HepG2 (cell line): ENCODE measurements at regions not wholly inside any gene's neighbourhood (a gene's known extent, or its start where the extent isn't known, plus 50 kb on each side); places are given as distances from the start of the nearest gene placed in this dataset.

Source experiments
- ARID5B ChIP-seq: IDR thresholded peaks from 2 replicates; pipeline ENCODE4 v1.4.0; 2020; ENCODE audit warnings: mild to moderate bottlenecking, missing genetic modification reagents
- ATF1 ChIP-seq: IDR thresholded peaks from 2 replicates; pipeline ENCODE4 v1.6.1; 2016; ENCODE audit warnings: mild to moderate bottlenecking, control low read depth
- FOXA1 ChIP-seq, 2 experiments: fragments of 450-650 bp in 1 of 2; sonication (generic) in 1 of 2; formaldehyde crosslinking in 1 of 2; IDR thresholded peaks; 2 replicates each; pipeline versions ENCODE4 v1.4.0 to v1.6.1; 2016 to 2020; ENCODE audit warnings: missing genetic modification reagents in 1 of 2
- GATAD2A ChIP-seq: IDR thresholded peaks from 2 replicates; pipeline ENCODE4 v1.6.1; 2016
- GMEB1 ChIP-seq: sonication (generic); formaldehyde crosslinking; IDR thresholded peaks from 2 replicates; pipeline ENCODE4 v1.5.1; 2020; ENCODE audit warnings: missing genetic modification reagents, mild to moderate bottlenecking, borderline replicate concordance
- ISL2 ChIP-seq: sonication (generic); formaldehyde crosslinking; IDR thresholded peaks from 2 replicates; pipeline ENCODE4 v1.5.0; 2020; ENCODE audit warnings: missing genetic modification reagents
- KDM4B ChIP-seq: sonication (generic); formaldehyde crosslinking; IDR thresholded peaks from 2 replicates; pipeline ENCODE4 v1.4.0; 2020; ENCODE audit warnings: missing genetic modification reagents
- MAFK ChIP-seq, 2 experiments: IDR thresholded peaks in 1 of 2; conservative IDR thresholded peaks in 1 of 2; 2 replicates each; pipeline ENCODE4 v1.6.1; 2011; ENCODE audit warnings: improper control_type of control experiment in 2 of 2, low read length in 2 of 2
- MEIS1 ChIP-seq: sonication (generic); formaldehyde crosslinking; IDR thresholded peaks from 2 replicates; pipeline ENCODE4 v1.9.0; 2021; ENCODE audit warnings: mild to moderate bottlenecking, missing genetic modification reagents, moderate library complexity, borderline replicate concordance
- NCOR1 ChIP-seq: fragments of 200-600 bp; sonication (generic); IDR thresholded peaks from 2 replicates; pipeline ENCODE4 v1.7.0; 2017; ENCODE audit warnings: antibody characterized with exemption, low read length, borderline replicate concordance
- NFIC ChIP-seq: IDR thresholded peaks from 2 replicates; pipeline ENCODE4 v1.6.1; 2012; ENCODE audit warnings: mild to moderate bottlenecking, low read length, inconsistent platforms
- NR1H2 ChIP-seq: sonication (generic); formaldehyde crosslinking; IDR thresholded peaks from 2 replicates; pipeline ENCODE4 v1.8.1; 2022; ENCODE audit warnings: low read depth, missing genetic modification reagents, borderline replicate concordance
- NR2C2 ChIP-seq: sonication (generic); formaldehyde crosslinking; IDR thresholded peaks from 2 replicates; pipeline ENCODE4 v1.4.0; 2020; ENCODE audit warnings: missing genetic modification reagents, mild to moderate bottlenecking, moderate library complexity, borderline replicate concordance
- TCF12 ChIP-seq, 2 experiments: fragments of 450-650 bp in 1 of 2; sonication (generic) in 1 of 2; formaldehyde crosslinking in 1 of 2; IDR thresholded peaks; 2 replicates each; pipeline versions ENCODE4 v1.6.1 to v1.8.0; 2017 to 2022; ENCODE audit warnings: antibody characterized with exemption in 1 of 2, mild to moderate bottlenecking in 1 of 2, missing genetic modification reagents in 1 of 2, moderate library complexity in 1 of 2
- THRA ChIP-seq: sonication (generic); formaldehyde crosslinking; IDR thresholded peaks from 2 replicates; pipeline ENCODE4 v1.4.0; 2020; ENCODE audit warnings: missing genetic modification reagents, borderline replicate concordance
- ZBTB20 ChIP-seq: sonication (generic); formaldehyde crosslinking; IDR thresholded peaks from 2 replicates; pipeline ENCODE4 v1.8.1; 2023; ENCODE audit warnings: missing genetic modification reagents, low read depth, mild to moderate bottlenecking, borderline replicate concordance
- ZNF724P ChIP-seq: sonication (generic); formaldehyde crosslinking; IDR thresholded peaks from 2 replicates; pipeline ENCODE4 v1.8.0; 2022; ENCODE audit warnings: missing genetic modification reagents, borderline replicate concordance

- TF ChIP-seq MAFK (conservative IDR thresholded peaks at IDR 0.05 in 1 of 2, IDR thresholded peaks at IDR 0.05 in 1 of 2; ENCODE audit: low read length in 2 of 2) (0 out of 4 replicates have a peak, but pooled peaks of 1 of the 2 experiments have one; percentile 6), ATF1 (CRISPR knock-in tag) (peak; percentile 51; the same call in 1 of the 2 replicates), GMEB1 (no peak), GATAD2A (CRISPR knock-in tag) (peak; percentile 84), NCOR1 (peak; percentile 43; the same call in 1 of the 2 replicates), THRA (0 out of 2 replicates have a peak, but pooled peaks have one; percentile 59), KDM4B (CRISPR knock-in tag) (0 out of 2 replicates have a peak, but pooled peaks have one; percentile 53), ISL2 (peak; percentile 99), ZNF724P (no peak), MEIS1 (peak; percentile 58; the same call in 1 of the 2 replicates), ARID5B (CRISPR knock-in tag) (peak; percentile 89), ZBTB20 (CRISPR knock-in tag) (no peak), NR2C2 (CRISPR knock-in tag) (0 out of 2 replicates have a peak, but pooled peaks have one; percentile 25), TCF12 (IDR thresholded peaks at IDR 0.05) (no peak), TCF12 (CRISPR knock-in tag; IDR thresholded peaks at IDR 0.05) (peak; percentile 66; the same call in 1 of the 2 replicates), FOXA1 (IDR thresholded peaks at IDR 0.05) (peak; percentile 57; the same call in 1 of the 2 replicates), FOXA1 (CRISPR knock-in tag; IDR thresholded peaks at IDR 0.05) (peak; percentile 85), NFIC (peak; percentile 99), NR1H2 (CRISPR knock-in tag) (no peak)
Measured at GRCh38 chrX:88560673-88561330, 186.2 kb upstream of the CPXCR1 start (continued).
